NCI-H1048 (cell line): ENCODE measurements at regions not wholly inside any gene's neighbourhood (a gene's known extent, or its start where the extent isn't known, plus 50 kb on each side); places are given as distances from the start of the nearest gene placed in this dataset.
"Not testable (repeated sequence)": the region's sequence is repeated elsewhere in the genome, so short reads cannot be mapped to it uniquely, and the experiment has no call there.

Experiments used
- DNase-seq: peaks from one replicate; lab custom pipeline; 2025; lab: John Stamatoyannopoulos, UW

GRCh38 chr16:58820411-58820810 lies 86.3 kb upstream of the GOT2 start:
- no peak for DNase-seq

- no peak for DNase-seq
These were observed 81.2 kb upstream of the GOT2 start for GRCh38 chr16:58815181-58815888.

GRCh38 chr16:58814348-58814801 lies 80.3 kb upstream of the GOT2 start:
- DNase-seq = no peak

GRCh38 chr16:58809213-58809612 lies 75.1 kb upstream of the GOT2 start:
- DNase-seq = no peak

- no peak for DNase-seq
These were observed 73.2 kb upstream of the GOT2 start for GRCh38 chr16:58807276-58807675.

- DNase-seq = no peak
These were observed 67.7 kb upstream of the GOT2 start for GRCh38 chr16:58801838-58802237.

- no peak for DNase-seq
These were observed 63.2 kb upstream of the GOT2 start for GRCh38 chr16:58797137-58797801.

- no peak for DNase-seq
These were observed 59.2 kb upstream of the GOT2 start for GRCh38 chr16:58793366-58793765.

- no peak for DNase-seq
These were observed 58.1 kb upstream of the GOT2 start for GRCh38 chr16:58792188-58792587.

- not testable (repeated sequence) for DNase-seq
These were observed 56.9 kb upstream of the GOT2 start for GRCh38 chr16:58790816-58791557.

GRCh38 chr16:58789351-58789750 lies 55.2 kb upstream of the GOT2 start:
- DNase-seq = no peak
